OCI-LY7 (cell line): ENCODE measurements at regions not wholly inside any gene's neighbourhood (a gene's known extent, or its start where the extent isn't known, plus 50 kb on each side); places are given as distances from the start of the nearest gene placed in this dataset.

Experiments
- CTCF ChIP-seq: fragments of 200-600 bp; sonication (generic); conservative IDR thresholded peaks from 2 replicates; pipeline ENCODE4 v1.5.1; 2014; ENCODE audit warnings: mild to moderate bottlenecking, antibody characterized with exemption, low read length, moderate library complexity, mixed read lengths
- EZH2phosphoT487 ChIP-seq: fragments of 200-600 bp; sonication (generic); IDR thresholded peaks from 2 replicates; pipeline ENCODE4 v1.6.1; 2018; ENCODE audit warnings: low read depth, borderline replicate concordance, mild to moderate bottlenecking, mixed run types, antibody characterized with exemption, low read length, moderate library complexity, mixed read lengths

DNA sequence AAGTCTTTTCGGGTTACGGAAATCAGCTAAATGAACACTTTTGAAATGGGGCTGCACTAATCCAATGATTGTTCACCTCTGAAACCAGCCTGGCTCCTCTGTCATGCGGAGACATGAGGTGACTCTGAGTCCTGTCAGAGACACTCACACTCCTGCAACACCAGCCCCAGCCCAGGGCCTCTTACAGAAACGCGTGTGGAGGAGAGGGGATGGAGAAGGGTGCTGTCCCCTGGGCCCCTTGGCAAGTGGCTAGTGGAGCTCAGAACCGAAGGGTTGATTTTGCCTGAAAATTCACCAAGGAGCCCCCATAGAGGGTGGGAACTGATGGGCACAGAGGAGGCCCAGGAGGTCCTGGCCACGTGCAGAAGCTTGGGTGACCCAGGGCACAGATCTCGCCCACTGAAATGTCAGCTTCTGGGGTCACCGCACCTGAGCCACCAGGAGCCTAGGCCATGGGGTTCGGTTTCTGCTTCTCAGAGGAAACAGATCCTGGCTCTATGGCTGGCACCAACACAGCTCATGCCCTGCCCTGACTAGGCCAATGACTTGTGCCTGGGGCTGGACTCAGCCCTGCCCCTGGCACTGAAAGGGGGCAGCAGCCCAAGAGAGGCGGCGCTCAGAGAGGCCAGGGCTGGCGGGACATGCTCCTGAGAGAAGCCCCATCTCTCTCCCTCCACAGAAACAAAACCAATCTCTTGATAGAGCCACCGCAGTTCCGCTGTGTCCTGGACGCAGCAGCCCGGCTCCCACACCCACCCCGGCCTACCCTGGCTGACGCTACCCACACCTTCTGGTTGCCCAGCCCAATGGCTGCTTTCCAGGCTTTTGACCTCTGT, 144.7 kb downstream of the ERMARD start:
- TF ChIP-seq CTCF (no peak), EZH2phosphoT487 (no peak)
